Upper lobe of left lung (tissue), 4 donors: ENCODE measurements at regions not wholly inside any gene's neighbourhood (a gene's known extent, or its start where the extent isn't known, plus 50 kb on each side); places are given as distances from the start of the nearest gene placed in this dataset.

Experiments used
- EP300 ChIP-seq, 4 donors: sonication (generic); formaldehyde crosslinking; IDR thresholded peaks; one replicate each; pipeline ENCODE4 v1.5.1; 2017; ENCODE audit warnings: antibody characterized with exemption in 4 of 4, control low read depth in 2 of 4
- POLR2AphosphoS5 ChIP-seq, 2 donors: sonication (generic); formaldehyde crosslinking; IDR thresholded peaks; one replicate each; pipeline ENCODE4 v1.5.1; 2017; ENCODE audit warnings: antibody characterized with exemption in 2 of 2
- TF ChIP-seq, protein P1 (sequence below), 6 experiments: fragments of 450-650 bp in 4 of 6; fragments of 200-600 bp in 2 of 6; sonication (generic) in 2 of 6; IDR thresholded peaks; one replicate each; pipeline ENCODE4 v1.5.1; 2016 to 2019; ENCODE audit warnings: antibody characterized with exemption in 6 of 6

- TF ChIP-seq POLR2AphosphoS5 (IDR thresholded peaks at IDR 0.05) (no peak), EP300 (IDR thresholded peaks at IDR 0.05) (no peak)
- TF ChIP-seq, protein P1, sequence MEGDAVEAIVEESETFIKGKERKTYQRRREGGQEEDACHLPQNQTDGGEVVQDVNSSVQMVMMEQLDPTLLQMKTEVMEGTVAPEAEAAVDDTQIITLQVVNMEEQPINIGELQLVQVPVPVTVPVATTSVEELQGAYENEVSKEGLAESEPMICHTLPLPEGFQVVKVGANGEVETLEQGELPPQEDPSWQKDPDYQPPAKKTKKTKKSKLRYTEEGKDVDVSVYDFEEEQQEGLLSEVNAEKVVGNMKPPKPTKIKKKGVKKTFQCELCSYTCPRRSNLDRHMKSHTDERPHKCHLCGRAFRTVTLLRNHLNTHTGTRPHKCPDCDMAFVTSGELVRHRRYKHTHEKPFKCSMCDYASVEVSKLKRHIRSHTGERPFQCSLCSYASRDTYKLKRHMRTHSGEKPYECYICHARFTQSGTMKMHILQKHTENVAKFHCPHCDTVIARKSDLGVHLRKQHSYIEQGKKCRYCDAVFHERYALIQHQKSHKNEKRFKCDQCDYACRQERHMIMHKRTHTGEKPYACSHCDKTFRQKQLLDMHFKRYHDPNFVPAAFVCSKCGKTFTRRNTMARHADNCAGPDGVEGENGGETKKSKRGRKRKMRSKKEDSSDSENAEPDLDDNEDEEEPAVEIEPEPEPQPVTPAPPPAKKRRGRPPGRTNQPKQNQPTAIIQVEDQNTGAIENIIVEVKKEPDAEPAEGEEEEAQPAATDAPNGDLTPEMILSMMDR (IDR thresholded peaks at IDR 0.05): no peak
Measured at GRCh38 chr2:66699416-66699792, 264.5 kb downstream of the MEIS1 start.
